GM19240 (cell line): ENCODE measurements at regions not wholly inside any gene's neighbourhood (a gene's known extent, or its start where the extent isn't known, plus 50 kb on each side); places are given as distances from the start of the nearest gene placed in this dataset.

Experiments used
- DNase-seq: peaks from one replicate; pipeline ENCODE4 v3.0.0; 2011; ENCODE audit warnings: low spot score; ENCODE audit not compliant: insufficient read length

GRCh38 chr10:128489324-128490247, 363.4 kb upstream of the MKI67 start:
- no peak for DNase-seq

- DNase-seq = no peak
Observed at GRCh38 chr10:128491686-128492085, 365.5 kb upstream of the MKI67 start.

GRCh38 chr10:128493811-128494210, 367.6 kb upstream of the MKI67 start:
- DNase-seq = no peak

GRCh38 chr10:128494665-128495064, 368.4 kb upstream of the MKI67 start:
- DNase-seq = no peak

GRCh38 chr10:128497660-128498377, 371.6 kb upstream of the MKI67 start:
- no peak for DNase-seq

- DNase-seq = no peak
Observed at GRCh38 chr10:128498378-128498730, 372.1 kb upstream of the MKI67 start.

- no peak for DNase-seq
Observed at GRCh38 chr10:128498746-128499145, 372.5 kb upstream of the MKI67 start.

GRCh38 chr10:128499486-128499885, 373.3 kb upstream of the MKI67 start:
- DNase-seq = no peak

- DNase-seq = no peak
Observed at GRCh38 chr10:128499956-128500355, 373.7 kb upstream of the MKI67 start.

- DNase-seq = no peak
Observed at GRCh38 chr10:128500642-128501041, 374.4 kb upstream of the MKI67 start.

- DNase-seq = no peak
Observed at GRCh38 chr10:128505346-128505745, 379.1 kb upstream of the MKI67 start.

- DNase-seq = no peak
Observed at GRCh38 chr10:128506423-128506822, 380.2 kb upstream of the MKI67 start.

- DNase-seq = no peak
Observed at GRCh38 chr10:128507066-128507465, 380.8 kb upstream of the MKI67 start.

GRCh38 chr10:128511284-128511683, 385.1 kb upstream of the MKI67 start:
- DNase-seq = no peak

- no peak for DNase-seq
Observed at GRCh38 chr10:128512767-128513166, 386.5 kb upstream of the MKI67 start.

GRCh38 chr10:128514536-128514935, 388.3 kb upstream of the MKI67 start:
- DNase-seq = no peak

- no peak for DNase-seq
Observed at GRCh38 chr10:128516180-128516579, 390.0 kb upstream of the MKI67 start.

GRCh38 chr10:128517167-128517566, 390.9 kb upstream of the MKI67 start:
- no peak for DNase-seq

- no peak for DNase-seq
Observed at GRCh38 chr10:128518000-128518399, 391.8 kb upstream of the MKI67 start.

- DNase-seq = no peak
Observed at GRCh38 chr10:128519581-128519980, 393.4 kb upstream of the MKI67 start.

GRCh38 chr10:128520211-128520815, 394.1 kb upstream of the MKI67 start:
- no peak for DNase-seq
